Ascending aorta (tissue), 2 donors: ENCODE measurements at regions not wholly inside any gene's neighbourhood (a gene's known extent, or its start where the extent isn't known, plus 50 kb on each side); places are given as distances from the start of the nearest gene placed in this dataset.

Source experiments
- DNase-seq, 2 donors: peaks; one replicate each; pipeline ENCODE4 v3.0.0-alpha.2; 2019; ENCODE audit warnings: low spot score in 2 of 2
- H3K27ac ChIP-seq, 2 donors: fragments of 200-600 bp; sonication (generic); one replicate each; pipeline ENCODE4 v1.5.1; 2016 to 2017; ENCODE audit warnings: mild to moderate bottlenecking in 1 of 2
- H3K27me3 ChIP-seq: fragments of 200-600 bp; sonication (generic); one replicate; pipeline ENCODE4 v1.5.1; 2017
- H3K36me3 ChIP-seq, 2 donors: fragments of 200-600 bp; sonication (generic); one replicate each; pipeline ENCODE4 v1.5.1; 2016
- H3K4me1 ChIP-seq, 2 donors: fragments of 200-600 bp; sonication (generic); one replicate each; pipeline ENCODE4 v1.5.1; 2016 to 2017; ENCODE audit warnings: mild to moderate bottlenecking in 1 of 2
- H3K4me3 ChIP-seq, 2 donors: fragments of 200-600 bp; sonication (generic); one replicate each; pipeline ENCODE4 v1.5.1; 2016 to 2017; ENCODE audit warnings: mild to moderate bottlenecking in 1 of 2
- H3K9me3 ChIP-seq, 2 donors: fragments of 200-600 bp; sonication (generic); one replicate each; pipeline ENCODE4 v1.5.1; 2016
- CTCF ChIP-seq, 3 experiments: fragments of 200-600 bp in 2 of 3; fragments of 450-650 bp in 1 of 3; sonication (generic) in 2 of 3; IDR thresholded peaks; one replicate each; pipeline ENCODE4 v1.5.1; 2016 to 2019; ENCODE audit warnings: antibody characterized with exemption in 3 of 3, mild to moderate bottlenecking in 1 of 3, moderate library complexity in 1 of 3
- intact Hi-C: fragments of 100-400 bp; cut with DNase I; formaldehyde crosslinking; loops from one replicate; pipeline ENCODE4 v1.15.1; 2023

GRCh38 chr13:67752759-67753158 lies 522.6 kb upstream of the PCDH9 start:
- H3K27ac ChIP-seq = no peak overlapping the region
- DNase-seq = no peak
- no peaks in the 10 kb centered on the region for H3K9me3 ChIP-seq
- H3K4me1 ChIP-seq = no peaks in the 10 kb centered on the region
- H3K4me3 ChIP-seq = no peak overlapping the region
- TF ChIP-seq CTCF (IDR thresholded peaks at IDR 0.05) = no peak
- H3K36me3 ChIP-seq = no peaks in the 10 kb centered on the region
- no peaks in the 10 kb centered on the region for H3K27me3 ChIP-seq
- intact Hi-C loops = no loop called here

- Histone ChIP-seq H3K4me1 (no peaks in the 10 kb centered on the region), H3K4me3 (no peak overlapping the region), H3K9me3 (no peaks in the 10 kb centered on the region), H3K36me3 (no peaks in the 10 kb centered on the region), H3K27me3 (no peaks in the 10 kb centered on the region), H3K27ac (no peak overlapping the region)
- no peak for TF ChIP-seq CTCF (IDR thresholded peaks at IDR 0.05)
- intact Hi-C loops = no loop called here
- DNase-seq = no peak
Observed at GRCh38 chr13:67742478-67742877, 512.3 kb upstream of the PCDH9 start.

GRCh38 chr13:67740871-67741535 lies 510.9 kb upstream of the PCDH9 start:
- no peaks in the 10 kb centered on the region for H3K36me3 ChIP-seq
- intact Hi-C loops = no loop called here
- no peak for DNase-seq
- no peak overlapping the region for H3K4me3 ChIP-seq
- TF ChIP-seq CTCF (IDR thresholded peaks at IDR 0.05) = no peak
- no peaks in the 10 kb centered on the region for H3K9me3 ChIP-seq
- no peak overlapping the region for H3K27ac ChIP-seq
- no peaks in the 10 kb centered on the region for H3K27me3 ChIP-seq
- no peaks in the 10 kb centered on the region for H3K4me1 ChIP-seq

GRCh38 chr13:67736646-67737420 lies 506.7 kb upstream of the PCDH9 start:
- H3K4me3 ChIP-seq = no peak overlapping the region
- no peak for TF ChIP-seq CTCF (IDR thresholded peaks at IDR 0.05)
- no peaks in the 10 kb centered on the region for H3K27me3 ChIP-seq
- H3K9me3 ChIP-seq = no peaks in the 10 kb centered on the region
- DNase-seq = no peak
- no peaks in the 10 kb centered on the region for H3K36me3 ChIP-seq
- H3K4me1 ChIP-seq = no peaks in the 10 kb centered on the region
- H3K27ac ChIP-seq = no peak overlapping the region
- intact Hi-C loops = no loop called here

- TF ChIP-seq CTCF (IDR thresholded peaks at IDR 0.05) = no peak
- H3K4me1 ChIP-seq = no peaks in the 10 kb centered on the region
- no peaks in the 10 kb centered on the region for H3K9me3 ChIP-seq
- no peak overlapping the region for H3K4me3 ChIP-seq
- DNase-seq = no peak
- H3K27ac ChIP-seq = no peak overlapping the region
- no peaks in the 10 kb centered on the region for H3K36me3 ChIP-seq
- intact Hi-C loops = no loop called here
- no peaks in the 10 kb centered on the region for H3K27me3 ChIP-seq
Observed at GRCh38 chr13:67735651-67736050, 505.5 kb upstream of the PCDH9 start.
